Breast epithelium (tissue), 4 donors: ENCODE measurements at regions not wholly inside any gene's neighbourhood (a gene's known extent, or its start where the extent isn't known, plus 50 kb on each side); places are given as distances from the start of the nearest gene placed in this dataset.

Experiments
- DNase-seq, 2 donors: peaks; one replicate each; pipeline ENCODE4 v3.0.0-alpha.2; 2019; ENCODE audit warnings: low spot score in 2 of 2
- H3K27ac ChIP-seq, 2 donors: fragments of 200-600 bp; sonication (generic) in 1 of 2; one replicate each; pipeline ENCODE4 v1.5.1; 2016 to 2019; ENCODE audit warnings: mild to moderate bottlenecking in 1 of 2
- H3K27me3 ChIP-seq, 2 donors: fragments of 200-600 bp; sonication (generic) in 1 of 2; one replicate each; pipeline versions ENCODE4 v1.5.1 to v1.6.0; 2017 to 2019; ENCODE audit warnings: control low read depth in 1 of 2, mild to moderate bottlenecking in 1 of 2
- H3K36me3 ChIP-seq: fragments of 200-600 bp; one replicate; pipeline ENCODE4 v1.5.1; 2019
- H3K4me1 ChIP-seq, 2 donors: fragments of 200-600 bp; sonication (generic); one replicate each; pipeline ENCODE4 v1.5.1; 2016 to 2019; ENCODE audit warnings: control low read depth in 1 of 2
- H3K4me3 ChIP-seq, 3 donors: fragments of 200-600 bp; sonication (generic); 1 replicate in 2 of 3; 2 replicates in 1 of 3; pipeline ENCODE4 v1.5.1; 2016 to 2019; ENCODE audit warnings: mild to moderate bottlenecking in 3 of 3, moderate library complexity in 2 of 3
- H3K9me3 ChIP-seq, 2 donors: fragments of 200-600 bp; sonication (generic) in 1 of 2; one replicate each; pipeline ENCODE4 v1.5.1; 2016 to 2019; ENCODE audit warnings: control low read depth in 1 of 2
- CTCF ChIP-seq, 3 donors: fragments of 450-650 bp; IDR thresholded peaks; one replicate each; pipeline ENCODE4 v1.5.1; 2016 to 2017; ENCODE audit warnings: antibody characterized with exemption in 3 of 3, mild to moderate bottlenecking in 3 of 3, moderate library complexity in 3 of 3
- POLR2A ChIP-seq: fragments of 450-650 bp; IDR thresholded peaks from one replicate; pipeline ENCODE4 v1.6.1; 2016; ENCODE audit warnings: antibody characterized with exemption, mild to moderate bottlenecking, moderate library complexity
- POLR2AphosphoS5 ChIP-seq, 3 donors: sonication (generic); formaldehyde crosslinking; IDR thresholded peaks; one replicate each; pipeline ENCODE4 v1.6.1; 2017; ENCODE audit warnings: antibody characterized with exemption in 3 of 3
- intact Hi-C: fragments of 100-400 bp; cut with DNase I; formaldehyde crosslinking; loops from one replicate; pipeline ENCODE4 v1.15.1; 2023; ENCODE audit warnings: low total_unique reads

DNA sequence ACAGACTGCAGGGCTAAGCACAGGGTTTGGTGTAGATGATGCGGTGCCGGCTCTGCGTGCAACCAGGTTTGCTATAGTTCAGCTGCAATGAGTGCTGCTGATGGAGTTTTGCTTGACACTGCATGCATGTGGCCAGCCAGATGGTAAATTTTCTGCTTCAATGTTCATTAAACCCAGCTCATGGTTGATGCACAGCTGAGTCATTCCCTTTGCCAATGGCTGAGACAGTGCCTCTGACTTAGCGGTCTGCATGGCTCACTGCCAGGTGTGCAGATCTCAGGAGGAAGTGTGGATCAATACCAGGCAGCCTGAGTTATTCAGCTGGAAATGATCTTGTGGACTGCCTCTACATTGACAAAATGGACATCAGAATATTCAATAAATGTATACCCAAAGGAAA lies 172.7 kb upstream of the ZP4 start:
- no peak for DNase-seq
- Histone ChIP-seq H3K27me3 (no peaks in the 10 kb centered on the region), H3K4me1 (no peaks in the 10 kb centered on the region), H3K27ac (no peak overlapping the region), H3K4me3 (no peak overlapping the region), H3K36me3 (no peaks in the 10 kb centered on the region), H3K9me3 (peaks cover 0 to 20% of the 10 kb centered on the region in 2 donors)
- intact Hi-C loops = no loop called here
- TF ChIP-seq POLR2A (no peak), POLR2AphosphoS5 (IDR thresholded peaks at IDR 0.05) (no peak), CTCF (IDR thresholded peaks at IDR 0.05) (no peak)

GRCh38 chr1:238061967-238062613 lies 171.4 kb upstream of the ZP4 start:
- Histone ChIP-seq H3K9me3 (peaks cover 0 to 26% of the 10 kb centered on the region in 2 donors), H3K36me3 (no peaks in the 10 kb centered on the region), H3K27ac (no peak overlapping the region), H3K4me1 (no peaks in the 10 kb centered on the region), H3K27me3 (no peaks in the 10 kb centered on the region), H3K4me3 (no peak overlapping the region)
- TF ChIP-seq CTCF (IDR thresholded peaks at IDR 0.05) (no peak), POLR2A (no peak), POLR2AphosphoS5 (IDR thresholded peaks at IDR 0.05) (no peak)
- DNase-seq = no peak
- intact Hi-C loops = no loop called here

GRCh38 chr1:238060061-238060460 lies 169.3 kb upstream of the ZP4 start:
- intact Hi-C loops = no loop called here
- no peak for TF ChIP-seq POLR2A
- no peak for TF ChIP-seq CTCF (IDR thresholded peaks at IDR 0.05)
- TF ChIP-seq POLR2AphosphoS5 (IDR thresholded peaks at IDR 0.05) = no peak

GRCh38 chr1:238052496-238053266 lies 162.0 kb upstream of the ZP4 start:
- Histone ChIP-seq H3K4me3 (no peak overlapping the region), H3K9me3 (peaks cover 0 to 3% of the 10 kb centered on the region in 2 donors), H3K27me3 (no peaks in the 10 kb centered on the region), H3K27ac (no peak overlapping the region), H3K36me3 (no peaks in the 10 kb centered on the region), H3K4me1 (no peaks in the 10 kb centered on the region)
- DNase-seq = no peak
- intact Hi-C loops = no loop called here
- TF ChIP-seq CTCF (IDR thresholded peaks at IDR 0.05) (no peak), POLR2A (no peak)

More at GRCh38 chr1:238060061-238060460, 169.3 kb upstream of the ZP4 start:
- Histone ChIP-seq H3K27me3 (no peaks in the 10 kb centered on the region), H3K9me3 (peaks cover 0 to 24% of the 10 kb centered on the region in 2 donors), H3K4me3 (no peak overlapping the region), H3K27ac (no peak overlapping the region), H3K36me3 (no peaks in the 10 kb centered on the region), H3K4me1 (no peaks in the 10 kb centered on the region)
- DNase-seq = no peak

DNA sequence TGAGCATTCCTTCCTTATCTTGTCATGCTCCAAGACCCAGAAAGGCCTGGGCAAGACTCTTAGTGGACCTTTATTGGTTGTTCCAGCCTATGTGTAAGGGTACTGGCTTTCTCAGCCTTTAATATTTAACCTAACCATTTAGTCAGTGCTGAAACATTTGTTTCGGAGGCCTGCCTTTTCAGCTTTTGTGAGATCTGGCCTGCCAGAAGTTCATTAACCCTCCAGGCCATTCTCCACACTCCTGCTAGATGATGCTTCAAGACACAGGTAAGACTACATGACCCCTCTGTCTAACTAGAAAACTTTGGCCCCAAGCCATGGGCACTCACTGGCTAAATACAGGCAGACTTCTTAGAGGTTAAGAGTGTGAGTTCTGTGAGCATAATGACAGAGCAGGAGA lies 138.4 kb upstream of the ZP4 start:
- no peak for TF ChIP-seq POLR2AphosphoS5 (IDR thresholded peaks at IDR 0.05)
- TF ChIP-seq CTCF (IDR thresholded peaks at IDR 0.05) = no peak
- no peak for TF ChIP-seq POLR2A

More for the DNA sequence above, 138.4 kb upstream of the ZP4 start:
- Histone ChIP-seq H3K36me3 (no peaks in the 10 kb centered on the region), H3K27ac (no peak overlapping the region), H3K27me3 (no peaks in the 10 kb centered on the region), H3K9me3 (peaks cover 3 to 18% of the 10 kb centered on the region in 2 donors), H3K4me1 (no peaks in the 10 kb centered on the region), H3K4me3 (no peak overlapping the region)
- no peak for DNase-seq
- intact Hi-C loops = no loop called here
